ENCODE measurements at regions not wholly inside any gene's neighbourhood (a gene's known extent, or its start where the extent isn't known, plus 50 kb on each side); places are given as distances from the start of the nearest gene placed in this dataset.
A peak's percentile ranks its signal among the peaks of the same experiment; 100 is the strongest.

DNA sequence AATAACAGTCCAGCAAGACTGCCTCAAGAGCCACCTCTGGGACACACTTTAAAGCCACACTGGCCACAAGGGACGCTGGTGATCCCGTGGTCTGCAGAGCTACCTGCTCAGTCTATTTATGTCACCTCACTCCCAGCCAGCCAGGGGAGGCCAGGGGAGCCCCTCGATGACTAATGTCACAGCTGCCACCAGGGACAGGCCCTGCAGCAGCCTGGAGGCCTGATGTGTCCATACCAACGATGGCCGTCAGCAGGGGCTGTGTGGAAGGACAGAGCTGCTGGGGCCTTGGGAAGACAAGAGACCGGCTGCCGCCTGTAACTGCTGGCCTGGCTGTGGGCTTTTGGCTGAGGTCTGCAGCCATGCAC lies 71.0 kb downstream of the SIK1 start:
- TF ChIP-seq, protein P1, sequence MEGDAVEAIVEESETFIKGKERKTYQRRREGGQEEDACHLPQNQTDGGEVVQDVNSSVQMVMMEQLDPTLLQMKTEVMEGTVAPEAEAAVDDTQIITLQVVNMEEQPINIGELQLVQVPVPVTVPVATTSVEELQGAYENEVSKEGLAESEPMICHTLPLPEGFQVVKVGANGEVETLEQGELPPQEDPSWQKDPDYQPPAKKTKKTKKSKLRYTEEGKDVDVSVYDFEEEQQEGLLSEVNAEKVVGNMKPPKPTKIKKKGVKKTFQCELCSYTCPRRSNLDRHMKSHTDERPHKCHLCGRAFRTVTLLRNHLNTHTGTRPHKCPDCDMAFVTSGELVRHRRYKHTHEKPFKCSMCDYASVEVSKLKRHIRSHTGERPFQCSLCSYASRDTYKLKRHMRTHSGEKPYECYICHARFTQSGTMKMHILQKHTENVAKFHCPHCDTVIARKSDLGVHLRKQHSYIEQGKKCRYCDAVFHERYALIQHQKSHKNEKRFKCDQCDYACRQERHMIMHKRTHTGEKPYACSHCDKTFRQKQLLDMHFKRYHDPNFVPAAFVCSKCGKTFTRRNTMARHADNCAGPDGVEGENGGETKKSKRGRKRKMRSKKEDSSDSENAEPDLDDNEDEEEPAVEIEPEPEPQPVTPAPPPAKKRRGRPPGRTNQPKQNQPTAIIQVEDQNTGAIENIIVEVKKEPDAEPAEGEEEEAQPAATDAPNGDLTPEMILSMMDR (IDR thresholded peaks at IDR 0.05) = peak; percentile 17
- TF ChIP-seq EZH2 (IDR thresholded peaks at IDR 0.05) = no peak
- TF ChIP-seq EZH2phosphoT487 (IDR thresholded peaks at IDR 0.05) = no peak
